ENCODE measurements at regions not wholly inside any gene's neighbourhood (a gene's known extent, or its start where the extent isn't known, plus 50 kb on each side); places are given as distances from the start of the nearest gene placed in this dataset.

GRCh38 chr7:17126413-17127268, 171.8 kb upstream of the AHR start (continued):
- TF ChIP-seq HNF1A (IDR thresholded peaks at IDR 0.05; ENCODE audit: low read depth) (no peak), HNF1A (CRISPR knock-in tag; IDR thresholded peaks at IDR 0.05; ENCODE audit: borderline replicate concordance) (no peak), TRIM22 (IDR thresholded peaks at IDR 0.05) (no peak), MLLT10 (CRISPR knock-in tag; IDR thresholded peaks at IDR 0.05) (no peak), TFE3 (CRISPR knock-in tag; IDR thresholded peaks at IDR 0.05) (peak; percentile 74; the same call in 1 of the 2 replicates), MTA3 (CRISPR knock-in tag; IDR thresholded peaks at IDR 0.05) (no peak), ZBTB34 (CRISPR knock-in tag; IDR thresholded peaks at IDR 0.05) (no peak), KIAA2018 (CRISPR knock-in tag; IDR thresholded peaks at IDR 0.05; ENCODE audit: borderline replicate concordance) (no peak)

All from HepG2 (cell line).